ENCODE measurements at regions not wholly inside any gene's neighbourhood (a gene's known extent, or its start where the extent isn't known, plus 50 kb on each side); places are given as distances from the start of the nearest gene placed in this dataset.

DNA sequence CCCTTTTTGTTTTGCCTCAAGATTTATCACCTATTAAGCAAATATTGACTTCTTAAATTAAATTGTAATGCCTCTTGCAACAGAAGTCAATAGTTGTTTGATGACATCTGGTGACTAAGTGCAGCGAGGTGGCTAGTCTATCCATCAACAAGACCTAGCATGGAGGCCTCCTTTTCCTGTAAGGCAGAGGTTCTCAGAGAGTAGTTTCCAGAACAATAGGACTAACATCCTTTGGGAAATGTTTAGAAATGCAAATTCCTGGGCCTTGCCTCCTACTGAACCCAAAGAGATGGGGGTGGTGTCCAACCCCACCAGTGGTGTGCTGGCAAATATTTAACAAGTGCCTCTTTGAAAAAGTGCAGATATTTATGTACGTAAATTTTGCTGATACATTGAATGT, 143.7 kb downstream of the SCP2D1 start:
- 65 to 71% methylated on average over 2 of the region's 2 CpGs for WGBS, 2 donors
- H3K4me3 ChIP-seq = no peak overlapping the region
- no peaks in the 10 kb centered on the region for H3K27me3 ChIP-seq
- no peaks in the 10 kb centered on the region for H3K9me3 ChIP-seq
- TF ChIP-seq, protein P1, sequence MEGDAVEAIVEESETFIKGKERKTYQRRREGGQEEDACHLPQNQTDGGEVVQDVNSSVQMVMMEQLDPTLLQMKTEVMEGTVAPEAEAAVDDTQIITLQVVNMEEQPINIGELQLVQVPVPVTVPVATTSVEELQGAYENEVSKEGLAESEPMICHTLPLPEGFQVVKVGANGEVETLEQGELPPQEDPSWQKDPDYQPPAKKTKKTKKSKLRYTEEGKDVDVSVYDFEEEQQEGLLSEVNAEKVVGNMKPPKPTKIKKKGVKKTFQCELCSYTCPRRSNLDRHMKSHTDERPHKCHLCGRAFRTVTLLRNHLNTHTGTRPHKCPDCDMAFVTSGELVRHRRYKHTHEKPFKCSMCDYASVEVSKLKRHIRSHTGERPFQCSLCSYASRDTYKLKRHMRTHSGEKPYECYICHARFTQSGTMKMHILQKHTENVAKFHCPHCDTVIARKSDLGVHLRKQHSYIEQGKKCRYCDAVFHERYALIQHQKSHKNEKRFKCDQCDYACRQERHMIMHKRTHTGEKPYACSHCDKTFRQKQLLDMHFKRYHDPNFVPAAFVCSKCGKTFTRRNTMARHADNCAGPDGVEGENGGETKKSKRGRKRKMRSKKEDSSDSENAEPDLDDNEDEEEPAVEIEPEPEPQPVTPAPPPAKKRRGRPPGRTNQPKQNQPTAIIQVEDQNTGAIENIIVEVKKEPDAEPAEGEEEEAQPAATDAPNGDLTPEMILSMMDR (IDR thresholded peaks at IDR 0.05) = no peak
- TF ChIP-seq POLR2A (IDR thresholded peaks at IDR 0.05) = no peak
- intact Hi-C loops (cut with DNase I) = no loop called here
- no peak overlapping the region for H3K27ac ChIP-seq
- H3K36me3 ChIP-seq = no peaks in the 10 kb centered on the region
- no peak for DNase-seq
- H3K4me1 ChIP-seq = no peaks in the 10 kb centered on the region

DNA sequence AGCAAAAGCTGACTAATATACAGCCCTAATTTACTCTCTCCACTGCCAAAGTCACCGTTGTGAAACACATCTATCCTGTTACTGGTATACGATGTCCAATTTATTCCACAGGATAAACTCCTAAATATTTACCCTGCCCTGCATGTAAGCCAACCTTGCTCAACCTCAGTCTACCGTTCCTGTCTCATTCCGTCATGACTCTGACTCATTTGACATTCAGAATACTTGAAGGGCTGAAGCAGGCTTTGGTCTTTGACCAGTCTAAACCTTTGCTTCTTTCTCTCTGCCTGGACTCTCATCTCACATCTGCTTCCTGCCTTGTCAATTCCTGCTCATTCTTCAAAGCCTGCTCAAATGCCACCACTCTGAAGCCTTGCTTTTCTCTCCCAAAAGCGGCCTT, 157.5 kb downstream of the SCP2D1 start:
- peaks cover 0 to 36% (median 20%) of the 10 kb centered on the region in 3 donors for H3K4me1 ChIP-seq
- intact Hi-C loops (cut with DNase I) = no loop called here
- H3K4me3 ChIP-seq = no peak overlapping the region
- H3K27ac ChIP-seq = peak overlapping the region in 1 of 4 donors; percentile 54
- H3K27me3 ChIP-seq = no peaks in the 10 kb centered on the region
- DNase-seq = no peak
- no peak for TF ChIP-seq POLR2A (IDR thresholded peaks at IDR 0.05)
- TF ChIP-seq, protein P1 (IDR thresholded peaks at IDR 0.05) = no peak
- 42 to 49% methylated on average over 5 of the region's 5 CpGs for WGBS, 2 donors
- H3K36me3 ChIP-seq = no peaks in the 10 kb centered on the region
- no peaks in the 10 kb centered on the region for H3K9me3 ChIP-seq

DNA sequence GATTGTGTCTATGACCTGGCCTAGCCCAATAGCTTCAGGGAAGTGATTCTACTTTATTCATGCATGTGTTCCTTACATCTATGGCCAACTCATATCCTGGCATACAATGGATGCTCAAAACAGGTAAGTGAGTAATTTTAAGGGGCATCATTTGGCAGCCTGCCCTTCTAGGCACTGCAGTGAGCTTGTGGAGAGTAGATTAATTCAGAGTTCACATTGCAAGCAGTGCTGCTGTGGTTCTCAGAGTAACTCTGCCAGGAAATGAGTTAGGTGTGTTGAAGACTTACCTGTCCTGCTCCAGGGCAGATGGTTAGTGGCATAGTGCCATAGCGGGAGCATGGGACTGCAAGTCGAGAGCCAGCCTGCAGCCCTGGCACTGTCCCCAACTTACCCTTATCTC, 158.0 kb downstream of the SCP2D1 start:
- TF ChIP-seq POLR2A (IDR thresholded peaks at IDR 0.05) = no peak
- TF ChIP-seq, protein P1 (IDR thresholded peaks at IDR 0.05) = no peak
- Histone ChIP-seq H3K4me3 (no peak overlapping the region), H3K9me3 (no peaks in the 10 kb centered on the region), H3K4me1 (peaks cover 0 to 36% (median 20%) of the 10 kb centered on the region in 3 donors), H3K27ac (peak overlapping the region in 1 of 4 donors; percentile 54), H3K27me3 (no peaks in the 10 kb centered on the region), H3K36me3 (no peaks in the 10 kb centered on the region)
- 40 to 53% methylated on average over 2 of the region's 2 CpGs for WGBS, 2 donors
- intact Hi-C loops (cut with DNase I) = no loop called here
- no peak for DNase-seq

DNA sequence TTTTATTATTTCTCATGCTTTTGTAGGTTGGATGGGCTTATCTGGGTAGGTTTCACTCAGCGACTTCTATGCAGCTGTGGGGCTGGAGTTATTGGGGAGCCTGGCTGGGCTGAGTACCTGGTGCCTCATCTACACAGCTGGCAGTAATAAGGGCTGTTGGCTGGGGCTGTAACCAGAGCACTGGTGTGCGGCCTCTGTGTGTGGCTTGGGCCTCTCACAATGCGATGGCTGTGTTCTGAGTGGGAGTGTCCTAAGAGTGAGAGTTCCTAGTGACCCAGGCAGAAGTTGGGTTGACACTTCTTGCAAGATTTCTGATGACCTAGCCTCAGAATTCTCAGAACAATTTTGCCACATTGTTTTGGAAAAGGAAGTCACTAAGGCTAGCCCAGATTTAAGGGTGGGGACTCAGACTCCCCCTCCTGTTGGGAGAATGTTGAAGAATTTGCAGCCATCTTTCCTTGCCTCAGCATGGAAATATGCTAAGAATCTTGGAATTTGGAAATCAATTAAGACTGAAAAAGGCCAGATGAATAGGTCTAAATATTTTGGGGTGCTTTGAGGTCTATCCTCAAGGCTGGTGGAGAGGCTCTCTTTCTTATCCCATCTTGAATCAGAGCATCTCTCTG, 158.8 kb downstream of the SCP2D1 start:
- Histone ChIP-seq H3K27ac (no peak overlapping the region), H3K27me3 (no peaks in the 10 kb centered on the region), H3K36me3 (no peaks in the 10 kb centered on the region), H3K4me3 (no peak overlapping the region), H3K9me3 (no peaks in the 10 kb centered on the region), H3K4me1 (peaks cover 0 to 36% (median 20%) of the 10 kb centered on the region in 3 donors)
- intact Hi-C loops (cut with DNase I) = no loop called here
- WGBS, 2 donors = 100% methylated on average over 1 to 3 of the region's 3 CpGs
- no peak for DNase-seq
- TF ChIP-seq POLR2A (IDR thresholded peaks at IDR 0.05) = no peak
- TF ChIP-seq, protein P1 (IDR thresholded peaks at IDR 0.05) = no peak

DNA sequence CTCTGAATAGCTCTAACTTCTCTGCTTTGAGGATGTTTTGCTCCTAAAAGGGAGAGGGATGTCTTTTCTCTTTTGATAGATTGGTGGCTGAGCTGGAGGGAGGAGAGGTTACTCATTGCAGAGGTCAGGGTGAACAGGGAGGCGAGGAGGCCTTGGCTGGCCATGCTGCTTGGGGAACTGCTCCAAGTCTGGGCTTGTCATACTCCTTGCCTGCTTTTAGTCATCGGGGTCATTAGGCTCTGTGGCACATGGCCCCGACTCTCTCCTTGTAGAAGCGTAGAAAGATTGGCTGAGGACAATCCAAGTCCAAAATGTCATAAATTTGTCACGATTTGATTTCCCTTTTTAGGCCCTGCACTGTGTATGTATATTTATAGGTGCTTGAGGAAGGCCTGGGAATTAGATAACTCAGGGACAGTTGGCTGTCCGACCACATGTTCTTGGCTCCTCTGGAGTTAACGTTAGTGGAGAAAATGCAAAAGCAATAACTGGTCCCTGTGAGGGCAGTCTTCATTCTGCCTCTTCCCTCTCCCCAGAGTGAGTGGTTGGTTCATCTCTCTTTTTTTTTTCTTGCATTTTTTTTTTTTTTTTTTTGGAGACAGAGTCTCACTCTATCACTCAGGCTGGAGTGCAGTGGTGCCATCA, 160.1 kb downstream of the SCP2D1 start:
- Histone ChIP-seq H3K27me3 (no peaks in the 10 kb centered on the region), H3K4me1 (peaks cover 0 to 36% (median 20%) of the 10 kb centered on the region in 3 donors), H3K4me3 (no peak overlapping the region), H3K9me3 (no peaks in the 10 kb centered on the region), H3K27ac (no peak overlapping the region), H3K36me3 (no peaks in the 10 kb centered on the region)
- no peak for DNase-seq
- WGBS, 2 donors = 34 to 40% methylated on average over 5 to 6 of the region's 7 CpGs
- TF ChIP-seq, protein P1 (IDR thresholded peaks at IDR 0.05) = no peak
- no peak for TF ChIP-seq POLR2A (IDR thresholded peaks at IDR 0.05)
- intact Hi-C loops (cut with DNase I) = no loop called here
